GM04503 (cell line): ENCODE measurements at regions not wholly inside any gene's neighbourhood (a gene's known extent, or its start where the extent isn't known, plus 50 kb on each side); places are given as distances from the start of the nearest gene placed in this dataset.
A peak's percentile ranks its signal among the peaks of the same experiment; 100 is the strongest.

ENCODE experiments used
- DNase-seq: peaks from one replicate; pipeline ENCODE4 v3.0.0-alpha.2; 2012; ENCODE audit warnings: low read depth

GRCh38 chr14:26855077-26855753 is 257.4 kb upstream of the NOVA1 start:
- DNase-seq, result peak; percentile 11

- peak; percentile 12 for DNase-seq
These were observed 259.2 kb upstream of the NOVA1 start for GRCh38 chr14:26856876-26857518.

GRCh38 chr14:26859483-26859882 is 261.6 kb upstream of the NOVA1 start:
- no peak for DNase-seq

GRCh38 chr14:26860111-26860510 is 262.3 kb upstream of the NOVA1 start:
- DNase-seq, result no peak

GRCh38 chr14:26863736-26864135 is 265.9 kb upstream of the NOVA1 start:
- DNase-seq, result peak; percentile 9

- no peak for DNase-seq
These were observed 268.9 kb upstream of the NOVA1 start for GRCh38 chr14:26866721-26867120.

- no peak for DNase-seq
These were observed 269.4 kb upstream of the NOVA1 start for GRCh38 chr14:26867171-26867757.

- no peak for DNase-seq
These were observed 272.3 kb upstream of the NOVA1 start for GRCh38 chr14:26870096-26870495.

- DNase-seq, result no peak
These were observed 273.1 kb upstream of the NOVA1 start for GRCh38 chr14:26870722-26871617.

- DNase-seq, result no peak
These were observed 274.9 kb upstream of the NOVA1 start for GRCh38 chr14:26872515-26873361.

GRCh38 chr14:26873362-26873960 is 275.6 kb upstream of the NOVA1 start:
- no peak for DNase-seq

- DNase-seq, result no peak
These were observed 290.0 kb upstream of the NOVA1 start for GRCh38 chr14:26887847-26888246.

- DNase-seq, result no peak
These were observed 290.8 kb upstream of the NOVA1 start for GRCh38 chr14:26888592-26888991.

- DNase-seq, result no peak
These were observed 298.6 kb upstream of the NOVA1 start for GRCh38 chr14:26896447-26896846.

GRCh38 chr14:26897196-26897595 is 299.4 kb upstream of the NOVA1 start:
- no peak for DNase-seq

GRCh38 chr14:26905229-26905628 is 307.4 kb upstream of the NOVA1 start:
- no peak for DNase-seq

- DNase-seq, result no peak
These were observed 316.0 kb upstream of the NOVA1 start for GRCh38 chr14:26913786-26914185.

- DNase-seq, result no peak
These were observed 319.3 kb upstream of the NOVA1 start for GRCh38 chr14:26917086-26917485.

GRCh38 chr14:26925876-26926584 is 328.2 kb upstream of the NOVA1 start:
- DNase-seq, result no peak

- DNase-seq, result no peak
These were observed 328.8 kb upstream of the NOVA1 start for GRCh38 chr14:26926585-26926984.
